ENCODE measurements at regions not wholly inside any gene's neighbourhood (a gene's known extent, or its start where the extent isn't known, plus 50 kb on each side); places are given as distances from the start of the nearest gene placed in this dataset.
"Not testable (repeated sequence)": the region's sequence is repeated elsewhere in the genome, so short reads cannot be mapped to it uniquely, and the experiment has no call there.

- TF ChIP-seq CTCF (conservative IDR thresholded peaks at IDR 0.05; ENCODE audit: low read depth, low read length), result no peak
- H3K4me3 ChIP-seq (ENCODE audit: low read depth, low read length), result no peak overlapping the region
- no peak for DNase-seq (ENCODE audit: low read depth)
Observed at GRCh38 chr4:188722911-188723310, 583.7 kb downstream of the TRIML1 start.

DNA sequence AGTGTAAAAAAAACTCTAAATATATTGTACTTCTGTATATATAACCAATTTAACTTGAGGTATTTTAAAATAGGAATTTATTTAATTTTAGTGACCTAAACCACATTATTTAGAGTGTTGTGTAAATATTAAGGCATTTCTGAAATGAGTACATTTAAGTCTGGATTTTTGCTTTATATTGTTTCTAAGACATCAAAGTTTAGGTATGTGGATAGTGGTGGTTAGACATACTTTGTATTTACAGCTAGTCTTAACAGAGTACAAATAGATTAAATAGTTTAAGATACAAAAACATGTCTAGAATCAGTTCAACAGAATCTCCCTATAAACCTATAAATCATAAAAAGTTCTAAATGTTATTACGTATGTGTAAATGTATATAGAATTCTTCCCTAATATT is 588.5 kb downstream of the TRIML1 start:
- no peak for DNase-seq (ENCODE audit: low read depth)
- TF ChIP-seq CTCF (conservative IDR thresholded peaks at IDR 0.05; ENCODE audit: low read depth, low read length), result no peak
- no peak overlapping the region for H3K4me3 ChIP-seq (ENCODE audit: low read depth, low read length)

DNA sequence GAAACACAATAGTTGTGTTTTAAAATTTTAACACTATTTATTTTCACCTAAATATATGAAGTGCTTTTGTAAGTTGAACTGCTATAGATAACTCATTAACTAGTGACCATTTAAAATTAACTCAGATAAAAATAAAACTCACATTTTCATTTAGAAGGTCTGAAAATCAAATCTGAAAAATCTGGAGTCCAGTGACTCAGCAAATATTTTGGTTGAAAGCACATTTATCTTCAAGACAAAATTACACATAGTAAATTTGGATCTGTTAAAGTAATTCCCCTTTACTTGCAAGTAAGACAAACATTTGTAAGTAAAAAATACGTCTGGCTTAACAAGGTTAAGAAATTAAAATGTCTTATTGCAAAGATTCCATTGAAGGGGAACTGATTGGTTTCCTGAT is 589.1 kb downstream of the TRIML1 start:
- TF ChIP-seq CTCF (conservative IDR thresholded peaks at IDR 0.05; ENCODE audit: low read depth, low read length), result no peak
- no peak overlapping the region for H3K4me3 ChIP-seq (ENCODE audit: low read depth, low read length)
- DNase-seq (ENCODE audit: low read depth), result no peak

GRCh38 chr4:188732131-188732530 is 592.9 kb downstream of the TRIML1 start:
- no peak for TF ChIP-seq CTCF (conservative IDR thresholded peaks at IDR 0.05; ENCODE audit: low read depth, low read length)
- H3K4me3 ChIP-seq (ENCODE audit: low read depth, low read length), result no peak overlapping the region
- no peak for DNase-seq (ENCODE audit: low read depth)

DNA sequence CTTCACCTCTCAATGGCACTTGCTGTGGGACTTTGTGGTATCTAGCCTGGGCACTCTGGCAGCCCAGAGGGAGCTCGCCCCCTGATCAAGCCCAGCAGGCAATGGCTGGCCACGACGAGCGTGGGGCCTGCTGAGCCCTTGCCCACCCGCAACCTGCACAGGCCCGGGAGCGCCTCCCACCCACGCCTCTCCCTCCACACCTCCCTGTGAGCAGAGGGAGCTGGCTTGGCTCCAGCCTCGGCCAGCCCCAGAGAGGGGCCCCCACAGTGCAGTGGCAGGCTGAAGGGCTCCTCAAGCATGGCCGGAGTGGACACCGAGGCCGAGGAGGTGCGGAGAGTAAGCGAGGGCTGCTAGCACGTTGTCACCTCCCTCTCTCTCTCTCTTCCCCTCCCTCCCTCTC is 595.8 kb downstream of the TRIML1 start:
- no peak for DNase-seq (ENCODE audit: low read depth)
- no peak overlapping the region for H3K4me3 ChIP-seq (ENCODE audit: low read depth, low read length)
- TF ChIP-seq CTCF (conservative IDR thresholded peaks at IDR 0.05; ENCODE audit: low read depth, low read length), result no peak

DNA sequence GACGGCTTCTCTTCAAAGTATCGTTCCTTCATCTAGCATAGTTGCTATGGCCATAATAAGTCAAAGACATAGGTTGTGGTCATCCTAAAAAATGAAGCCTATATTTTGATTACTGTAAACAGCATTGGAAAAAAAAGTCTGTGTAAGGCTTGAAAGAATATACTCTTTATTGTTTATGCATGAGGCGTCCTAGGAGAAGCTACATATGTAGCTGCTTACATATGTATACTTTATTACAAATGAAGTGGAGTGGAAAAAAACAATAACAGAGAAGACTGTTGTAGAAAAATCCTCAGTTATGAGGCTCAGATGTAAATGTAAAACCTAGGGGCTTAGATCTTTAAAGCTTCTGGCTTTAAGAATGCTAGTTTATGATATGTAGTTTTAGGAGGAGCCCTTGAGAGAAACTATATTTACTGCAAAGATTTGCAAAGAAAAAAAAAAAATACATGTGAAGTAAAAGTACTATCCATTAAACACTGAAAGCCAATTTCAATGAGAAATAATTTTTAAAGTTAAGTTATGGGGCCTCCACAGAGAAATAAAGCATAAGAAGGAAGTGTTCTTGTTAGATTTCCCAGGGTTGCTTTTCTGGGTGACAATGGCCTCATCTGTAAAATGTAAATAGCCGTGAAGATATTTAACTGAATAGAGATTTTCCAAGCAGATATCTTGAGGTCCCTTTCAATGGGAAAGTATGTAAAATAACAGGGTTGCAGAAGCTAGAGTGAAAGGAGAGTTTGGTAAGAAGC is 598.2 kb downstream of the TRIML1 start:
- H3K4me3 ChIP-seq (ENCODE audit: low read depth, low read length), result no peak overlapping the region
- no peak for TF ChIP-seq CTCF (conservative IDR thresholded peaks at IDR 0.05; ENCODE audit: low read depth, low read length)
- no peak for DNase-seq (ENCODE audit: low read depth)

DNA sequence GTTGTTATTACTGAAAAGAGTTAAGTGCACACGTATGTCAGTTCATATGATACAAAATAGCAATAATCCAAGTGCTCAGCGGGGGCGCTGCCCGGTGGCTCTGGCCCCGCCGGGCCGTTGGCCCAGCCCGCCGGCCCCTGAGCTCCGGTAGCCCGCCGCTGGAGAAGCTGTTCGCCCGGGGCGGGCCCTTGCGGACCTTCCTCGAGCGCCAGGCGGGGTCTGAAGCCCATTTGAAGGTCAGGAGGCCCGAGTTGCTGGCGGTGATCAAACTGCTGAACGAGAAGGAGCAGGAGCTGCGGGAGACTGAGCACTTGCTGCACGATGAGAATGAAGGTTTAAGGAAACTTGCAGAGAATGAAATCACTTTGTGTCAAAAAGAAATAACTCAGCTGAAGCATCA is 599.0 kb downstream of the TRIML1 start:
- not testable (repeated sequence) for DNase-seq (ENCODE audit: low read depth); H3K4me3 ChIP-seq (ENCODE audit: low read depth, low read length)

- not testable (repeated sequence) for DNase-seq (ENCODE audit: low read depth); H3K4me3 ChIP-seq (ENCODE audit: low read depth, low read length)
Observed at GRCh38 chr4:188740172-188740571, 600.9 kb downstream of the TRIML1 start.

GRCh38 chr4:188740791-188741190 is 601.5 kb downstream of the TRIML1 start:
- not testable (repeated sequence) for DNase-seq (ENCODE audit: low read depth); H3K4me3 ChIP-seq (ENCODE audit: low read depth, low read length)
